GM18498 (cell line): ENCODE measurements at regions not wholly inside any gene's neighbourhood (a gene's known extent, or its start where the extent isn't known, plus 50 kb on each side); places are given as distances from the start of the nearest gene placed in this dataset.

Experiments
- ATAC-seq: cut with Tn5 transposase; IDR thresholded peaks from one replicate; pipeline ENCODE4 v1.9.1; 2021; ENCODE audit warnings: mild to moderate bottlenecking, moderate library complexity; ENCODE audit not compliant: unreplicated experiment

DNA sequence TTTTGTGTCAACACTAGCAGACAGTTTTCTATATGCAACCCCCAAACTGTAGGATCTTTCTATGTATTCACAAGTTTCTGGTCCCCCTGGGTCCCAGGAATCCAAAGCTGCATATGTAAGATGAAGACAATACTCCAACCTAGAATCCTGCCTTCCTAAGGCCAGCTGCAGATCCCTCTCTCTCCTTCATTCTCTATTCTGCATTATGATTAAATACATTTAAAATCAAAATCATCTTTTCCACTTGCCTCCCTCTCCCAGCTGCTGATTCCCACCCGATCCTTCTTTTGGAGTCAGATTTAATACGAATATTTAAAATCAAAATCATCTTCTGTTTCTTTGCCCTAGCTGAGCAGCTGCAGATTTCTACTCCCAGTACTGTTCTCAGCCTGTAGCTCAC, 783.0 kb upstream of the ZEB2 start:
- ATAC-seq: no peak

DNA sequence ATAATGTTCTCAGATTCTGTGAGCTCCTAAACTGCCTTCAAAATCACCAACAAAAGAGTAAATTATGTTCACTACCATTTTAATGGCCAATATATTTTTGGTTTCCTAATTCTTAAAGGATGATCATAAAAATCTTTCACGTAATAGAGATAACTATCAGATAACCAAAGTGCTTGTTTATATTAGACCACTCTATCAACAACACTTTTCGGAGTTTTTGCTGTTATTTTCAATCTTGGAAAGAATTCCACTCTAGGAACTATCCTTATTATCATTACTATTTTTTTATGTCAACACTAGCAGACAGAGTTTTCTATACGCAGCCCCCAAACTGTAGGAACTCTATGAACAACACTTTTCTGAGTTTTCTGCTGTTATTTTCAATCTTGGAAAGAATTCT, 782.5 kb upstream of the ZEB2 start:
- ATAC-seq: no peak

DNA sequence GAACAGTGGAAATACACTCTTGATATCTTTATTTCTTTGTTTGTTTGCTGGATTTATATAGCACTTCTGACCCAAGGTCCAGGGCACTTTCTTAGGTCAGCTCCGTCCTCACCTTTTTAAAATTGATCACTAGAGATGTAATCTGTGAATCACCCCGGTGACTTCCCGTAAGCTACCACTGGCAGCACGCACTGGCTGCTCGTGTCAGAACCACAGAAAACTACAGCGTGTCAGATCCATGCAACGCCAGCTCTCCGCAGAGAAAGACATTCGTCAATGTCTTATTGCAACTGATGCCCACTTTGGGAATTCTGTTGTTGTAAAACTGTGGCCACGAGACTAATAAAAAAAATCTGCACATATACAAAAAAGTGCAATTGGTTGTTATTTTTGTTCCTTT, 779.4 kb upstream of the ZEB2 start:
- ATAC-seq: no peak

DNA sequence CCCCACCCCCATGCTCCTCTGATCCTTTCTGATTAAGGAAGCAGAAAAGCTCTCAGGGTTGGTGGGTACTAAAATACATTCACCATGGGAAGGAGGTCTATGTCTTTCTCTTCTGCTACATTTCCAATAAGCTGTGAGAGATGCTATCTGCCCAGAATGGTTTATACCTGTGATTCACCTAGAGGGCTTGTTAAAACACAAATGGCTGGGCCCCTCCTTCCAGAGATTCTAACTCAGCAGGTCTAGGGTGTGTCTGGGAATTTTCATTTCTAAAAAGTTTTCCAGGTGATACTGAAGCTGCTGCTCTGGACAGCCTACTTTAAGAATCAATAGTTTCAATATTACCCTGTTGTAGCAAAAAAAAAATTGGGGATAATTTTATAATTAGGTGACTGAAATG, 772.2 kb upstream of the ZEB2 start:
- ATAC-seq: no peak

- ATAC-seq: no peak
Measured at GRCh38 chr2:145290986-145291385, 771.1 kb upstream of the ZEB2 start.

DNA sequence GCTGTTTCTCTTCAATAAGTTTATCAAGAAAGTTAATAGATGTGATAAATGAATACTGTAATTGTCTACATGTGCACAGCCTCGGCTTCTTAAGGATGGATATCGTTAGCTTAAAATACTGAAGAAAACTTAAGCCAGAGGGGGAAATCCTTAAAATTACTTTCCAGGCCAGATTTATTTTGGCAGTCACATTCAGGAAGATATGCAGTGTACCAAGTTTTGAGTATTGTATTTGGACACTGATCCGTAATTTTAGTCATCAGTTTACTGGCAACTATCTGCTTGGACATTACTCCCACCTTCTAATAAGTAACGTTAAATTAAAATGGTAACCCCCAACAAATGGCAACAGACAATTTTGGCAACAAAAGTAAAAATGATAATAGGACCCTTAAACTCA, 770.0 kb upstream of the ZEB2 start:
- ATAC-seq: no peak

DNA sequence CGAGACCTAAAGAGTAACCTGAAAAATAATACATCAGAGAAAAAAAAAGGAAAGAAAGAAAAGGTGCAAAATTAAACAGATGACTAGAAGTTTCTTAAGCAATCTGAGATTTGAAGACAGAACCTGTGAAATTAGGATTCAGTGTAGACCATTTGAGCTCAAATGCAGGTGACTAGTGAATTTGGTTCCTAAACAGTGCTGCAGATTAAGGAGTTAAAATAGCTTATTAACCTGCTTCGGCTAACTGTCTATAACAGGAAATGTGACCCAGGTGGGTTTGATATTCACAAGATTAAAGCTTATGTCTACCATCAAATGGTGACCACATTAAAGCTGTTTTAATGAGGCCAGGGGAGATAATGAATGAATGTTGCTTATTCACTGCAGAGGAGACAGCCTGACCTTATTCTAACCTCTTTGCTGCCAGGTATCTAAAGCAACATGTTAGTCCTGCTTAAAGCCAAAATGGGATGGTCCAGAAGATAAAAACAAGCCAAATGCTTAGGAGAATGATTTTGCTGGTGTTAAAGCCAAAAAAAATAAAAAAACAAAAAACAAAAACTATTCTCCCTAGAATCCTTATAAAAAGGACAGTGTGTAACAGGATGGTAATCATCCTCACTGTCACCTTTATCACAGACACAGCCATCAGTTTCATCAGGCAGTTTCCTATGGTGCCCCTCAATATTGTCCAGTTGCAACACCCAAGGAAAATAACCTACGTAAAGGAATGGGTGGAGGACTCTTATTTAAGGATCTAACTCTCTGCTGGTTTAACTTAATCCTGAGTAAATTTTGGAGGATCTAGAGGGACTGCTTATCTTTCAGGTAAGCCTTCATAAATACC, 769.0 kb upstream of the ZEB2 start:
- no peak for ATAC-seq

DNA sequence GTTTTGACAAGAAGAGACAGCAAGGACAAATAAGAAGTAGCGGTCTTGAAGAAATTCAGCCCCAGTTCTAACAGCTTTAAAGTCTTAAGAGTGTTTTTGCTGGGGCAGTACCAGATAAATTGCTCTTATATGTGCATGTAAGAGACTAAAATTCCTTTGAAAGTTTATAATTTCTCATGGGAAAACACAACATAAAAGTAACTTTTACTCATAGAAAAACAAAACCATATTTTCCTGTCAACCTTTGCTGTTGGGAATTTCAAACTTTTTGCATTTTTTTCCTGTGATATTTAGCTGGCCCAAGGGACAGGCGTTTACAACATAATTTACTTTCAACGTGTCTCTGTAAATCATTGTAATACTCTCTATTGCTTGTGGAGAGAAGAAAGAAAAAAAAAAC, 767.8 kb upstream of the ZEB2 start:
- no peak for ATAC-seq

DNA sequence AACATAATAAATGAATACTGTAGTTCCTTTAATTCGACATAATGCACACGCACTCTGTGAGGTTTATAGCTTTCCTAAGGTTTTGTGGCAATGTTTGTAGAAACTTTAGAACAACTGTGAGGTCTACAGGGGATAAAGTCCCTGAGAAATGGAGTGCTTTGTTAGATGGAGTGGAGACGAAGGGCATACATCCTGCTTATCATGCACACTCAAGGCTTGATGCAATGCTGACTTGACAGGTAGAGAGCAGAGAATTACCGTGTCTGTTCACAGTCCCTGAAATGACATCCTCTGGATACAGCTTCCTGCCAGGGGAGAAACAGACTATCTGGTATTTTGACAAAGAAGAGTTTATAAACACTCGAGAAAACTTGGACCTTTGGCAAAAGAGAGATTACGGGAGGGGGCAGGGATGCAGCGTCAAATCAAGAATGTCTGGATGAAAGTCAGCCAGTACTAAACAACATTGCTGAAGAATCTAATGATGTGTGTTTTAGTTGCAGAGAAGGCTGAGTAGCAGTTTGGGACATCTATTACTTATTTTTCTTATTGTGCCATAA, 766.9 kb upstream of the ZEB2 start:
- ATAC-seq: no peak

- no peak for ATAC-seq
Measured at GRCh38 chr2:145284551-145284950, 764.6 kb upstream of the ZEB2 start.

DNA sequence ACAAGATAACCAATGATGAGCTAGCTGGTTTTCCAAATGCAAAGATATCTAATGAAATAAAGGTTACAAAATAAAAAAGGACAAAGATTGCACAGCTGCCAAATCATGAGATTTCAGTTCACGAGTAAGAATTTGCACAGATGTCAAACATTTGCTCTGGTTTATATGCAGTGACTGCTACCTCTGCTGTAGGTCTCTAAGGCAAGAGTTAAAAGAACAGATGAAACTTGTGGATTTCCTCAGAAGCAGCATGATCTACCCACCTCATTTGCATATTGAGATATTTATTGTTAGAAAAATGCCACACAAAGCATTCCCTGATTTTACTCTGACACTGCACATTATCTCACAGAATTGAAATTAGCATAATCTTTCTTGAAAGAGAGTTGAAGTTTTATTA, 763.2 kb upstream of the ZEB2 start:
- no peak for ATAC-seq

GRCh38 chr2:145277922-145278321, 758.0 kb upstream of the ZEB2 start:
- no peak for ATAC-seq

DNA sequence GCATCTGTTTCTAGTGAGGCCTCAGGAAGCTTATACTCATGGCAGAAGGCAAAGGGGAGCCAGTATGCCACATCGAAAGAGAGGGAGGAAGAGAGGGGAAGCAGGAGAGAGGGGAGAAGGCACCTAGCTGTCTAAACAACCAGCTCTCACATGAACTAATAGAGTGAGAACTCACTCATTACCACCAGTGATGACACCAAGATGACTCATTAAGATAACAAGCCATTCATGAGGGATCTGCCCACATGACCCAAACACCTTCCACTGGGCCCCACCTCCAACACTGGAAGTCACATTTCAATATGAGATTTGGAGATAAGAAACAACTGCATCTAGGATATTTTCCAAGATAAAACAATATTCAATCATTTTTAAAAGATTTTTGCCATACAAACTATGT, 753.9 kb upstream of the ZEB2 start:
- no peak for ATAC-seq

DNA sequence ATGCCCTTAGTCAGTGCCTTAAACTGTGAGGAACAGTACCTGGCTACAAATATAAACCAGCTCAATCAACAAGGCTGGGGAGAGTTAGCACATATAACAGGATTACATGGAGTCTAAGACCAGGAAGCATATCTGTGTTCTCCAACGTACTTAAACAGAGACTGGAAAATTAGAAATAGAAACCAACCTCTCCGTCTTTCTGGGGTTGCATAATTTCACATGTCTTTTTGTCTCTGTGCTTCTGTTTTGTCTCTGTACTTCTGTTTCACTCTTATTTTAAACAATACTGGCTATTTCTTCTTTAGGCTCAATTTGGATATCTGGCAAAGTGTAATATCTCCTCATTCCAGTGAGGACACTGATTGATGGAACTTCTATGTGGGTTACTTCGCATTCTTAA, 749.0 kb upstream of the ZEB2 start:
- ATAC-seq: no peak

DNA sequence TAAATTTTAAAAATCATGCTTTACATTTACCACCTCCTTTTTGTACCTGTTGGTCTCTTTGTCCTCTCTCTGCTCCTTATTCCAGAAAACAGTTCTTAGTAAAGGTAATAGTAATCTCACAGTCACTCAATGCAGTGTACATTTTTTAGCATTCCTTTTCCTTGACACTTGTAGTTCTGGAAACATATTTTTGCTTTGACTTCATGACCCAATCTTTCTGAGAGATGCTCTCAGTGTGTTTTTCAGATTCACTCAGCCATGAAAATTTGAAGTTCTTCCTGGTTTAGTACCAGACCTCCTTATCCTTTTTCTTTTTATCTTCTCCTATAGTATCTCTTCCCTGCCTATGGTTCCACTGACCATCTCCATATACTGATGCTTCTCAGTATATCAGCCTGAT, 747.5 kb upstream of the ZEB2 start:
- no peak for ATAC-seq

- ATAC-seq: no peak
Measured at GRCh38 chr2:145265244-145265643, 745.3 kb upstream of the ZEB2 start.

- no peak for ATAC-seq
Measured at GRCh38 chr2:145260674-145261073, 740.8 kb upstream of the ZEB2 start.

- ATAC-seq: no peak
Measured at GRCh38 chr2:145260081-145260480, 740.2 kb upstream of the ZEB2 start.

DNA sequence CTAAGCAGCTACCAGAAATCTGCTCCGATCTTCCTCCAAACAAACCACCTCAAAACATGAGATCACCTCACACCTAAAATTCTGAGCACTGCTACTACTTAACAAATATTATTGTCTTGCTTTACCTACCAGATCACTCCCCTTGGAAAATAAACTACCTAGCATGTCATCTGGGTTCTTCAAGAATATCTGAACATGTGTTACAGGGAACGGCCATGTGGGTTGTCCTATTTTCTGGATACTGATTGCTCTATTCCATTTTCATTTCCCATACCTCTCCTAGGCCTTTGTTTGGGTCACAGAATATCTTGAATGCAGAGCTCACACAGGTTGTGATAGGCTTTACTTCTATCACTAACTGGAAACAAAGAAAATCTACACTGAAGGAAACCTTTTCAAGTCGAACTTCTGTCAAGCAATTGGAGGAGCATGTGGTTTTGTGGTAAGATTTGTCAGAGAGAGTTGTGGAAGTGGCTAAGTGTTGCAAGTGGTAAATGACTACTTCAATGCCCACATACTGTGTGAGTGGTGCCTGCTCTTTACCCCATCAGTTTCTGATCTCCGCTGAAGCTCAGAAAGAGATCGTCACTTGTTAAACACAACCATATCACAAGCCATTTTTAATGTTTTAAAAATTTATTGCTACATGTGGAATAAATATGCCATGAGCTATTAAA, 739.1 kb upstream of the ZEB2 start:
- ATAC-seq: peak; percentile 53

- no peak for ATAC-seq
Measured at GRCh38 chr2:145257931-145258330, 738.0 kb upstream of the ZEB2 start.

GRCh38 chr2:145256551-145256950, 736.6 kb upstream of the ZEB2 start:
- no peak for ATAC-seq

DNA sequence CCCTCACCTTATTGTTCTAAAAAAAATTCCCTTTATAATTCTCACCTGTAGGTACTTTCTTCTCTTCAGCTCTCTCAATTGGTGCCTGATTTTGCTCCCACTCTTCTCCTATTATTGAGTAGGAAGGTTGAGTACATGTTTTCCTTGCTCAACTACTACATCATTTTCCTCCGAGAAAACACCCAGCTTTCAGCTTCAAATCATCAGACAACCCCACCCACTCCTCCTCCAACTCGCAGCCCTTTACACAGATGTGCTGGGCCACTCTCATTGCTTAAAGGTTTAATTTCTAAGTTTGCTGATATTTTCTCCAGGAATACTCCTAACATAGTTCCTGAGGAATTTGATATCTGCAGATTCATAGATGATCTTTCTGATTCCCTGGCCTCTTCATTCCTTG, 734.4 kb upstream of the ZEB2 start:
- no peak for ATAC-seq
